H4 (cell line): ENCODE measurements at regions not wholly inside any gene's neighbourhood (a gene's known extent, or its start where the extent isn't known, plus 50 kb on each side); places are given as distances from the start of the nearest gene placed in this dataset.

Experiments used
- DNase-seq: peaks from one replicate; pipeline ENCODE4 v3.0.0-alpha.2; 2015; ENCODE audit warnings: low spot score

GRCh38 chr1:101316799-101317198 lies 80.0 kb downstream of the S1PR1 start:
- no peak for DNase-seq

- DNase-seq: no peak
Observed at GRCh38 chr1:101317590-101317989, 80.8 kb downstream of the S1PR1 start.

- DNase-seq: no peak
Observed at GRCh38 chr1:101323535-101323934, 86.7 kb downstream of the S1PR1 start.

- no peak for DNase-seq
Observed at GRCh38 chr1:101325144-101325543, 88.3 kb downstream of the S1PR1 start.

- no peak for DNase-seq
Observed at GRCh38 chr1:101330427-101331130, 93.8 kb downstream of the S1PR1 start.

DNA sequence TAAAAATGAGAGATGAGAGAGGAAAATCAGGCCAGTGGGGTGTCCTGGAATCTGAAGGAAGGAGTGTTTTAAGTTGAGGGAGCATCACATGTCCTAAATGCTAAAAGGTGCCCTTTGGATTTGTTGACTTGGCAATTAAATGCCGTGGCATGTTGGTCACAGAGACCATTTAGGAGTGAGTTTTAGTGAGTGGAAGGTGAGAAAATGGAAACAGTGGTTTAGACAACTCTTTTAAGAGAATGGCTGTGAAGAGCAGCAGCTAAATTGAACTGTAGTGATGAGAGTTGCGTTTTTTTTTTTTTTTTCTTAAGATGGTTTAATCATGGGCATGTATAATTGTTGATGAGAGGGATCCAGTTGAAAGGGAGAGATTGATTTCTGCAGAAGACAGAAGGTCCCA lies 95.0 kb downstream of the S1PR1 start:
- no peak for DNase-seq

DNA sequence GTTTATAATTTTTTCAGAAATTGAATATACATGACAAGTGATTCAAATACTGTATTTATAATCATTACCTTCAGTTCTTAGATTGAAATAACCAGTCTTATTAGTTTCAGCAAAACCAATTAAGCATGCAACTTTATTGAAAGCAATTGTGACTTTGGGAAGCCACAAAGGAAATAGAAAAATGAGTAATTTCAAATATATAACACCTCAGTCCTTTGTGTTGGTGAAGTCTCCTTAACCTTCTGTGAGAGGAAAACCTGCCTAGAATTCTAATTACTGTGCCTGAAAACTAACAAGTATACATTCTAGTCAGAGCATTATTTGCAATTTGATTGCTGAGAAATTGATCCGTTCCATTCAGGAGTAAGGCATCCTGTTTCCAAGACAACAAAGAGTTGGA lies 95.8 kb downstream of the S1PR1 start:
- DNase-seq: no peak

GRCh38 chr1:101333186-101333585 lies 96.4 kb downstream of the S1PR1 start:
- DNase-seq: no peak

- no peak for DNase-seq
Observed at GRCh38 chr1:101337968-101338367, 101.1 kb downstream of the S1PR1 start.

DNA sequence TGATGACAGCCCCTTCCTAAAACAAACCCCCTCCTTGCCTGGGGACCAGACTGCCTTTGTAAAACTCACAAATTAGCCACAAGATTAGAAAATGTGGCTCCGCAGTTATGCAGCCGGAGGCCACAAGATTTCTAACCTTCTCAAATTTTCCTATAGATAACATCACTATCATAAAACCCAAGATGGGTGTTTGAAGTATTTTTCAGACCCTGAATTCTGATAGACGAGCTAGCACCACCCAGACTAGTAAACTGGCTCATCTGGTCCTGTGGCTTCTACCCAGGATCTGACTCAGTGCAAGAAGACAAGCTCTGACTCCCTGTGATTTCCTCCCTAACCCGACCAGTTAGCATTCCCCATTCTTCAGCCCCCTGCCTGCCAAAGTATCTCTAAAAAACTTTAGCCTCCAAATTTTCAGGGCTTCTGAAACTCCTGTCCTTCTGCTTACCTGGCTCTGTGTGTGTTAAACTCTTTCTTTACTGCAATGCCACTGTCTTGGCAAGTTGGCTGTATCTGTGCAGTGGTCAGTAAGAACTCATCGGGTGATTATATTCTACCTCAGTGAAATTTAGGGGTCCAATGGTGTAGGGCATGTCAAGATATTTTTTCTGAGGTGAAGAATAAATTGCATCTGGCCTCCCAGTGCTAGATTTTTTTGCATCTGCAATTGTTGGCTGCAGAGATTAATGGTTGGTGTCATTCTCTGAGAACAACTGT lies 102.1 kb downstream of the S1PR1 start:
- DNase-seq: no peak

DNA sequence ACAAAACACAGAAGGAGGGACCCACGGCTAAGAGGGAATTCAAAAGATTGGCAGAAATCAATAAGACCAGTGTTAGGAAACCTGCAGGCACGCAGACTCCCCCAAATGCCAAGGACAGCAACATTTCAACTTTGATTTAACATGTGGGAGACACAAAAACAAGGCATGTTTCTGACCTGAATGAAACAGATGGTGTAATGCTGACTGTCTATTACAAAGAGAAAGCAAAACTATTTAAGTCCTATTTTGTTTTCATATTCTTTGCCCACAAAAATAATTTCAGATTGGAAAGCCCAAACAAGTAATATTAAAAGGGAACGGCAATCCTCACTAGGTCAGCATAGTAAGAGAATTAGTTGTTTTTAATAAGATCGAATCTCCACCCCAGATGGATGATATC lies 107.9 kb downstream of the S1PR1 start:
- DNase-seq: no peak

DNA sequence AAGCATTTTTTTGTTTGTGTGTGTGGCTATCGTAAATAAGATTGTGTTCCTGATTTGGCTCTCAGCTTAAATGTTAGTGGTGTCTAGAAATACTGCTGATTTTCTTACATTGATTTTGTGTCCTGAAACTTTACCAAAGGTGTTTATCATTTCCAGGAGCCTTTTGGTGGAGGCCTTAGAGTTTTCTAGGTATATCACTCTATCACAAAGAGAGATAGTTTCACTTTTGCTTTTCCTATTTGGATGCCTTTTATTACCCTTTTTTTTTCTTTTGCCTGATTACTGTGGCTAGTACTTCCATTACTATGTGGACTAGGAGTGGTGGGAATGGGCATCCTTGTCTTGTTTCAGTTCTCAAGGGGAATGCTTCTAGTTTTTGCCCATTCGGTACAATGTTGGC lies 109.6 kb downstream of the S1PR1 start:
- peak; percentile 11 for DNase-seq

DNA sequence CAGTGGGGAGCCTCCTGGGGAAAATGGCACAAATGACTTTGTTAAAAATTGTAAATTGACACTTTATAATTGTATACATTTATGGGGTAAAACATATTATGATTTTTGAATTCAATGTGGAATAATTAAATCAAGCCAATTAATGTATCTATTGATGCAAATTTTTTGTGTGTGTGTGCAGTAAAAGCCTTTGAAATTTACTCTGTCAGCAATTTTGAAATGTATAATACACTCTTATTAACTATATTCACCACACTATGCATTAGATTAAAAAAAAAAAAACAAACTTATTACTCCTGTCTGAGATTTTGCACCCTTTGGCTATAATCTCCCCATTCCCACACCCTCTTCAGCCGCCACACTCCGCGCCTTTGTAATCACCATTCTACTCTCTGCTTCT lies 119.2 kb downstream of the S1PR1 start:
- DNase-seq: no peak

DNA sequence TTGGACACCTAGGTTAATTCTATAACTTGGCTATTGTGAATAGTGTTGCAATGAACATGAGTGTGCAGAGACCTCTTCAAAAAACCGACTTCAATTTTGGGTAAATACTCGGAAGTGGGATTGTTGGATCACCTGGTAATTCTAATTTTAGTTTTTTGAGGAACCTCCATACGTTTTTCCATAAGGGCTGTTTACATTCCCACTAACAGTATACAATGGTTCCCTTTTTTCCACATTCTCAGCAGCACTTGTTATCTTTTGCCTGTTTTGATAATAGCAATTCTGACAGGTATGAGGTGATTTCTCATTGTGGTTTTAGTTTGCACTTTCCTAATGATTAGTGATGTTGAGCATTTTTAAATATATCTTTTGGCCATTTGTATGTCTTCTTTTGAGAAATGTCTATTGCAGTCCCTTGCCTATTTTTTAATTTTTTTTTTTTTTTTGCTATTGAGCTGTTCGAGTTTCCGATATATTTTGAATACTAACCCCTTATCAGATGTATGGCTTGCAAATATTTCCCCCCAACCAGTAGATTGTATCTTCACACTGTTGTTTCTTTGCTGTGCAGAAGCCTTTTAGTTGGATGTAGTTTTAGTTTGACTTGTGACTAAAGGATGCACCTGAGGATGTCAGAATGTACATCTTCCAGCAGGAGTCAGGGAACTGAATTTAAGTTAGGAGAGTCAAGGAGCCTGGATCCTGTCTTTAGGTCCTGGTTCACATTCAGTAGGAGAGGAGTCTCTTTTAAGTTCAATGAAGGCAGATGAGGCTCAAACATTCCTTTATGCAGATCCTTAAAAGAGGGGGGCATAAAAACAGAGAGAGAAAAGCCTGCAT lies 120.0 kb downstream of the S1PR1 start:
- no peak for DNase-seq

- DNase-seq: peak; percentile 73
Observed at GRCh38 chr1:101357444-101357986, 120.7 kb downstream of the S1PR1 start.

GRCh38 chr1:101360506-101360905 lies 123.7 kb downstream of the S1PR1 start:
- no peak for DNase-seq

DNA sequence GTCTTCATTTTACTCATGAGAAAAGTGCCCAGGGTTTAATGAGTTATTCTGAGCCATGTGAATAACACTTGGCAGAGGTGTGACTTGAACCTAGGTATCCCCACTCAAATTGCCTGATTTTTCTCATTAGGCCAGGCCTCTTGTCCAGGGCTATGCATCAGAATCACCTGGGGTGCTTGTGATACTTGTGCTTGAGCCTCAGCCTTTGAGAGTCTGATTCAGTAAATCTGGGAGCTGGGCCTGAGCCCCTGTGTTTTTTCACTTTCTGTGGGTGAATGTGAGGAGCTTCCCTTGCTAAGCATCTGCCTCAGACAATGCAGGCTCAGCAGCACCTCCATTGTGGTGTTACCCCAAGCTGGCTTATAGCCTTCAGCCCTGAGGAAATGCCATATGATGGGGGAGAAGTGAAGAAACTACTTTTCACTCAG lies 127.1 kb downstream of the S1PR1 start:
- DNase-seq: no peak

GRCh38 chr1:101364370-101365120 lies 127.7 kb downstream of the S1PR1 start:
- DNase-seq: no peak

- no peak for DNase-seq
Observed at GRCh38 chr1:101365186-101365585, 128.4 kb downstream of the S1PR1 start.

- no peak for DNase-seq
Observed at GRCh38 chr1:101365878-101366277, 129.1 kb downstream of the S1PR1 start.

DNA sequence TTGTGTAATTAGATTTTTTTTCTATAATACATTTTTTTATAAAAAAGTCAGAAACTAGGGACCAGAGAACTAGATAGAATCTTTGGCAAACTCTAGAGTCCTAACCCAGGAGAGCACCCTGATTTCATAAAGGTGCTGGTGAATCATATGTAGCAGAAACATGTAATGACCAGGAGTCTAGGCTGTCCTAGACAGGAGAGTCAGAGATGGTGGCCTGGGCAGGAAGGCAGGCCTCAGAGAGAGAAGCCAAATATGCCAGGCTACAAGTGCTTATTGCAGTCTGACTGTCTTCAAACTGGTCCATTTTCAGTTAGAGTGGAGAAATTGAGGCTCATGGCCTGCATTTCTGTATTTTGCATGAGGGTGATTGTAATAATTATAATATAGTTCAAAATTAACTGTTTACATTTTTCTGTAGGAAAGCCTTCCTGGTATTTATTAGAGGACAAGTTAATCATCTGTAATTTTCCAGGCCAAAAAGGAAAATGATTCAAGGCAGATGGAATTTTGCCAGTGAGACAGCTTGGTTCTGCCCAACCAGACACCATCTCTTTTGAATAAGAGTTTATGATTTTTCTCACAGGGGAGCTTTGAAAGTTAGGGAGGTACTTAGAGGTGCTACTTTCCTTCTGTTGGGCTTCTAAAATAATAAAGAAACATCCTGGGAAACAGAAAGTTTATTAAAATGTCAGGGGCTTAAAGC lies 129.8 kb downstream of the S1PR1 start:
- no peak for DNase-seq
